ENCODE measurements at regions not wholly inside any gene's neighbourhood (a gene's known extent, or its start where the extent isn't known, plus 50 kb on each side); places are given as distances from the start of the nearest gene placed in this dataset.
A peak's percentile ranks its signal among the peaks of the same experiment; 100 is the strongest.
"Not testable (repeated sequence)": the region's sequence is repeated elsewhere in the genome, so short reads cannot be mapped to it uniquely, and the experiment has no call there.

GRCh38 chr21:20451046-20451445, 547.2 kb upstream of the NCAM2 start:
- ChIA-PET POLR2A (no interaction called here), CTCF (no interaction called here)
- no peak for DNase-seq
- Mint-ChIP-seq H3K9me3 (peaks cover 1 to 7% (median 4%) of the 10 kb centered on the region in 5 donors), H3K27me3 (no peaks in the 10 kb centered on the region), H3K4me3 (no peak overlapping the region), H3K4me1 (no peaks in the 10 kb centered on the region), H3K27ac (no peak overlapping the region), H3K36me3 (no peaks in the 10 kb centered on the region)
- H3K27ac ChIP-seq (ENCODE audit: low read depth, low read length), result no peak overlapping the region
- H3K4me3 ChIP-seq (ENCODE audit: low read length), result no peak overlapping the region
- no peaks in the 10 kb centered on the region for H3K9me3 ChIP-seq (ENCODE audit: low read length)
- H3K27me3 ChIP-seq (ENCODE audit: insufficient read depth, low read length, poor library complexity, severe bottlenecking), result no peaks in the 10 kb centered on the region
- no peaks in the 10 kb centered on the region for H3K4me1 ChIP-seq (ENCODE audit: insufficient read depth, low read length)
- no peaks in the 10 kb centered on the region for H3K36me3 ChIP-seq (ENCODE audit: insufficient read depth, low read length)

GRCh38 chr21:20452935-20453334, 545.3 kb upstream of the NCAM2 start:
- H3K4me3 Mint-ChIP-seq, result no peak overlapping the region
- Histone ChIP-seq H3K4me3 (ENCODE audit: low read length) (no peak overlapping the region), H3K36me3 (ENCODE audit: insufficient read depth, low read length) (no peaks in the 10 kb centered on the region), H3K27me3 (ENCODE audit: insufficient read depth, low read length, poor library complexity, severe bottlenecking) (no peaks in the 10 kb centered on the region), H3K27ac (ENCODE audit: low read depth, low read length) (no peak overlapping the region), H3K4me1 (ENCODE audit: insufficient read depth, low read length) (no peaks in the 10 kb centered on the region), H3K9me3 (ENCODE audit: low read length) (no peaks in the 10 kb centered on the region)
- no peaks in the 10 kb centered on the region for H3K4me1 Mint-ChIP-seq
- CTCF ChIA-PET, result no interaction called here
- DNase-seq, result no peak
- no peaks in the 10 kb centered on the region for H3K27me3 Mint-ChIP-seq
- POLR2A ChIA-PET, result no interaction called here
- H3K36me3 Mint-ChIP-seq, result no peaks in the 10 kb centered on the region
- H3K27ac Mint-ChIP-seq, result no peak overlapping the region
- peaks cover 1 to 7% (median 4%) of the 10 kb centered on the region in 5 donors for H3K9me3 Mint-ChIP-seq

DNA sequence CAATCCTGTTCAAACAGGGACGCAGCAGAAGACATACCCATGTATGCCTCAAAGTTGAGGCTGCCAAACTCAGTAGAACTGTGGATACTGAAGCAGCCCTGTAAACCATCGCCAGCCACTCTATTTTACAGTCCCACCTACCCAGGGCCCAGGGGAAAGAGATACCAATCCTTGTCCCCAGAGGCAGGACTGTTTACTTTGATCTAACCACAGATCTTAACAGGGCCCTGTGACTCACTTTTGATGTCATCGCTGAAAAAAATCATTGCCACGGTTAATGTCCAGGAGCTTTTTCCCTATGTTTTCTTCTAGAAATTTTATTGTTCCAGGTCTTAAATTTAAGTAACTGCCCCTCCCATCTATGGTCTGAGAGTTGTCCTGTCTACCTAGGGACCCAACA, 538.4 kb upstream of the NCAM2 start:
- Mint-ChIP-seq H3K27me3 (no peaks in the 10 kb centered on the region), H3K9me3 (peaks cover 0 to 16% (median 5%) of the 10 kb centered on the region in 5 donors), H3K36me3 (no peaks in the 10 kb centered on the region), H3K4me3 (no peak overlapping the region), H3K4me1 (no peaks in the 10 kb centered on the region), H3K27ac (peak overlapping the region in 1 of 8 donors; percentile 47)
- Histone ChIP-seq H3K27ac (ENCODE audit: low read depth, low read length) (no peak overlapping the region), H3K36me3 (ENCODE audit: insufficient read depth, low read length) (no peaks in the 10 kb centered on the region), H3K27me3 (ENCODE audit: insufficient read depth, low read length, poor library complexity, severe bottlenecking) (no peaks in the 10 kb centered on the region), H3K9me3 (ENCODE audit: low read length) (no peaks in the 10 kb centered on the region), H3K4me1 (ENCODE audit: insufficient read depth, low read length) (no peaks in the 10 kb centered on the region), H3K4me3 (ENCODE audit: low read length) (no peak overlapping the region)
- CTCF ChIA-PET, result no interaction called here
- POLR2A ChIA-PET, result no interaction called here
- no peak for DNase-seq

DNA sequence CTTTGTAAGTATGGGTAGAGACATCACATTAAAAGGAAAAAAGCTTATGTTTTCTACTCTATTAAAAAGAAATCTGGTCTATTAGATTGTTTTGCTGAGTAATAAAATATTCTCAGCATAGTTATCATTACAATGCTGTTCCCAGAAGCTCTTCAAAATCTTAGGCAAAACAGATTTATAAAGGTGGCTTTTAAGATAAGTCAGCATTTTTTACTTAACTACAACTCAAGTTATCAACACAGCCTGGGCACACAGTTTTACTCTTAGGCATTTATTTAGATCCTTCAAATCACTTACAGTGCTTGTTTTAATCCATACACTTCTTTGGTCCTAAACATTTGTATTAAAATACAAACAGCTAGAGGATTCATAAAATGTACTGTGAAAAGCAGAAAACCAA, 534.8 kb upstream of the NCAM2 start:
- no peaks in the 10 kb centered on the region for H3K9me3 ChIP-seq (ENCODE audit: low read length)
- POLR2A ChIA-PET, result no interaction called here
- Mint-ChIP-seq H3K27me3 (no peaks in the 10 kb centered on the region), H3K9me3 (peaks cover 2 to 16% (median 8%) of the 10 kb centered on the region in 5 donors), H3K36me3 (no peaks in the 10 kb centered on the region), H3K4me1 (no peaks in the 10 kb centered on the region), H3K4me3 (no peak overlapping the region), H3K27ac (no peak overlapping the region)
- H3K27me3 ChIP-seq (ENCODE audit: insufficient read depth, low read length, poor library complexity, severe bottlenecking), result no peaks in the 10 kb centered on the region
- no peaks in the 10 kb centered on the region for H3K4me1 ChIP-seq (ENCODE audit: insufficient read depth, low read length)
- no peak overlapping the region for H3K4me3 ChIP-seq (ENCODE audit: low read length)
- no peak overlapping the region for H3K27ac ChIP-seq (ENCODE audit: low read depth, low read length)
- CTCF ChIA-PET, result no interaction called here
- no peaks in the 10 kb centered on the region for H3K36me3 ChIP-seq (ENCODE audit: insufficient read depth, low read length)
- DNase-seq, result no peak

GRCh38 chr21:20469361-20469760, 528.8 kb upstream of the NCAM2 start:
- Mint-ChIP-seq H3K27ac (no peak overlapping the region), H3K4me1 (no peaks in the 10 kb centered on the region), H3K4me3 (no peak overlapping the region), H3K27me3 (no peaks in the 10 kb centered on the region), H3K36me3 (no peaks in the 10 kb centered on the region), H3K9me3 (peaks cover 4 to 20% (median 14%) of the 10 kb centered on the region in 5 donors)
- H3K27me3 ChIP-seq (ENCODE audit: insufficient read depth, low read length, poor library complexity, severe bottlenecking), result no peaks in the 10 kb centered on the region
- no peak overlapping the region for H3K4me3 ChIP-seq (ENCODE audit: low read length)
- no peaks in the 10 kb centered on the region for H3K9me3 ChIP-seq (ENCODE audit: low read length)
- H3K27ac ChIP-seq (ENCODE audit: low read depth, low read length), result no peak overlapping the region
- CTCF ChIA-PET, result no interaction called here
- H3K36me3 ChIP-seq (ENCODE audit: insufficient read depth, low read length), result no peaks in the 10 kb centered on the region
- POLR2A ChIA-PET, result no interaction called here
- DNase-seq, result no peak
- H3K4me1 ChIP-seq (ENCODE audit: insufficient read depth, low read length), result no peaks in the 10 kb centered on the region

DNA sequence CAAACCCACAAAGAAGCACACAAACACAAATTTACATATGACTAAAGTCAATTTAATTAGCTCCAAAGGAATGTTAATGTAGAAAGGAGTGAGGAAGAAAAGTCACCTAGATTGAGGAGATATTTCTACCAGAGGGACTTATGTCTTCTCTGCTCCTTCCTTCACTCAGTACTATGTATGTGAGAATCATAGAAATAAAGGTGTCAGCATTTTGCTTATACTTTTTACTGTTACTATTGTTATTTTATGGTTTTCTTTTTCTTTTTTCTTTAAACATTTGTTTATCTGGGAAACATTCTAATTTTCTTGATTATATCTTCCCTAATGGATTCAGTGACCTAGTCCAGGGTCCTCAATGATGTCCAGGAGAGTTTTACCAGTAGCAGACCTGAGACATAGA, 511.9 kb upstream of the NCAM2 start:
- Mint-ChIP-seq H3K27me3 (no peaks in the 10 kb centered on the region), H3K27ac (no peak overlapping the region), H3K4me3 (no peak overlapping the region), H3K4me1 (no peaks in the 10 kb centered on the region), H3K36me3 (no peaks in the 10 kb centered on the region), H3K9me3 (peaks cover 5 to 25% (median 10%) of the 10 kb centered on the region in 5 donors)
- Histone ChIP-seq H3K27ac (ENCODE audit: low read depth, low read length) (no peak overlapping the region), H3K36me3 (ENCODE audit: insufficient read depth, low read length) (no peaks in the 10 kb centered on the region), H3K4me1 (ENCODE audit: insufficient read depth, low read length) (no peaks in the 10 kb centered on the region), H3K4me3 (ENCODE audit: low read length) (no peak overlapping the region), H3K27me3 (ENCODE audit: insufficient read depth, low read length, poor library complexity, severe bottlenecking) (no peaks in the 10 kb centered on the region), H3K9me3 (ENCODE audit: low read length) (no peaks in the 10 kb centered on the region)
- no peak for DNase-seq
- CTCF ChIA-PET, result no interaction called here
- POLR2A ChIA-PET, result no interaction called here

- H3K36me3 Mint-ChIP-seq; POLR2A ChIA-PET; DNase-seq; H3K27ac ChIP-seq (ENCODE audit: low read depth, low read length); H3K27me3 Mint-ChIP-seq; H3K36me3 ChIP-seq (ENCODE audit: insufficient read depth, low read length); H3K4me3 ChIP-seq (ENCODE audit: low read length); H3K27ac Mint-ChIP-seq; H3K4me1 ChIP-seq (ENCODE audit: insufficient read depth, low read length); H3K9me3 ChIP-seq (ENCODE audit: low read length); H3K4me1 Mint-ChIP-seq; H3K4me3 Mint-ChIP-seq; H3K27me3 ChIP-seq (ENCODE audit: insufficient read depth, low read length, poor library complexity, severe bottlenecking): not testable (repeated sequence)
- H3K9me3 Mint-ChIP-seq, result peaks cover 29 to 61% (median 47%) of the 10 kb centered on the region in 5 donors
- CTCF ChIA-PET, result interaction anchor here (1.2 kb wide), 1 partner anchor 15 kb away, joined by 3 read pairs; no protein-coding TSS in a partner anchor
Observed at GRCh38 chr21:20502915-20503314, 495.3 kb upstream of the NCAM2 start.

DNA sequence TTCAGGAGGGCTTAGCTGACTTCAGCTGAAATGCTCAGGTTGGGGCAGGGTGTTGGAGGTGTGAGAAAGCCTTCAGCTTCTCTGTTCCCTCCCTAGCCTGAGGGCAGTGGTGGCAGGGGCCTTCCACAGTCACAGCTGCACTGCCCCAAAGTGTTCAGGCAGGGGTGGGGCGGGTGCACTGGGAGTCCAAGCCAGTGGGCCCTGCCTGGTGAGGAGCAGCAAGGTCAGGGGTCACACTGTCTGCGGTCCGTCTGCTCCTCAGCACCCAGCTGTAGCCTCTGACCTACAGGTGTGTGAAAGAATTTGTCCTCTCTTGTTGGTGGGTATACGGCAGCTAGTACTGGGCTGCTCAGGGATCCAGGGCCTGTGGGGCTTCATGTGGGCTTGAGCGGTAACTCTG, 490.4 kb upstream of the NCAM2 start:
- Mint-ChIP-seq H3K9me3 (peaks cover 24 to 44% (median 35%) of the 10 kb centered on the region in 5 donors), H3K27ac (no peak overlapping the region), H3K27me3 (no peaks in the 10 kb centered on the region), H3K36me3 (peaks cover 0 to 5% (median 0%) of the 10 kb centered on the region in 3 donors), H3K4me1 (no peaks in the 10 kb centered on the region), H3K4me3 (no peak overlapping the region)
- Histone ChIP-seq H3K4me3 (ENCODE audit: low read length) (no peak overlapping the region), H3K9me3 (ENCODE audit: low read length) (peaks cover 4% of the 10 kb centered on the region), H3K36me3 (ENCODE audit: insufficient read depth, low read length) (no peaks in the 10 kb centered on the region), H3K27me3 (ENCODE audit: insufficient read depth, low read length, poor library complexity, severe bottlenecking) (no peaks in the 10 kb centered on the region), H3K27ac (ENCODE audit: low read depth, low read length) (no peak overlapping the region), H3K4me1 (ENCODE audit: insufficient read depth, low read length) (no peaks in the 10 kb centered on the region)
- DNase-seq, result no peak
- ChIA-PET CTCF (no interaction called here), POLR2A (no interaction called here)

GRCh38 chr21:20511216-20511880, 486.9 kb upstream of the NCAM2 start:
- Histone ChIP-seq H3K4me1 (ENCODE audit: insufficient read depth, low read length) (no peaks in the 10 kb centered on the region), H3K27me3 (ENCODE audit: insufficient read depth, low read length, poor library complexity, severe bottlenecking) (no peaks in the 10 kb centered on the region), H3K27ac (ENCODE audit: low read depth, low read length) (no peak overlapping the region), H3K9me3 (ENCODE audit: low read length) (peaks cover 4% of the 10 kb centered on the region), H3K4me3 (ENCODE audit: low read length) (no peak overlapping the region), H3K36me3 (ENCODE audit: insufficient read depth, low read length) (no peaks in the 10 kb centered on the region)
- peaks cover 8 to 37% (median 12%) of the 10 kb centered on the region in 5 donors for H3K9me3 Mint-ChIP-seq
- no peaks in the 10 kb centered on the region for H3K36me3 Mint-ChIP-seq
- no peaks in the 10 kb centered on the region for H3K27me3 Mint-ChIP-seq
- no peak for DNase-seq
- CTCF ChIA-PET, result no interaction called here
- H3K4me3 Mint-ChIP-seq, result no peak overlapping the region
- POLR2A ChIA-PET, result no interaction called here
- no peak overlapping the region for H3K27ac Mint-ChIP-seq
- H3K4me1 Mint-ChIP-seq, result no peaks in the 10 kb centered on the region
